ENCODE measurements at regions not wholly inside any gene's neighbourhood (a gene's known extent, or its start where the extent isn't known, plus 50 kb on each side); places are given as distances from the start of the nearest gene placed in this dataset.

DNA sequence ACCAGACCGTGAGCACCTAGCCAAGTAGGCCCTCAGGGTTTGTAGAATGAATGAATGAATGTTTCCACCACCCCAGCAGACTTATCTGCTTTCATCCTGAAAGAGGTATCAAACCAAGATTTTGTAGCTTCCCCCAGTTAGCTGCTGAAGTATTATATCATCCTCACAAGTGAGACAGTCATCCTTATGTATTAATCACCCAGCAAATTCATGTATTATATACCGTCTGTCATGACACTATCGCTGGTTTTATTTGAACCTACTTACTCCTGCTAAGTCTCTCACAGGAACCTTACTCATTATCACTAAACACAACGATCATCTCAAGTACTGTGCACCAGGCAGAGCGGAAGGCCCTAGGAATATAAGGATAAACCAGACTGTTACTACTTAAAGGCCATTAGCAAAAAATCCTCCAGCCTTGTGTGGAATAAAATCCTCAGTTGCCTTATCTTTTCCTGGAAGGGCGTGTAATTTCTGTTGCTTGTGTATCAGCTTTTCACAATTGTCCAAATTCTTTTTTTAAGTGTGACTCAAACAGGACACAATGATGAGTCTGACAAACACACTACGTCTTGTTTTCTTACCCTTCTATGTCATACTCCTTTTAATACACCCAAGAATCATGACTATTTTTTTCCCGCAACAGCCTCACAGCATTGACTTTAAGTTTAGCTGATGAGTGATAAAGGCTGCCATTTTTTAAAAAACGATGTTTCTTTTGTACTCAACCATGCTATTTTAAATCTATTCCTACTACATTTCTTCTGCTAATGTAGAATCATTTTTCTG lies 176.1 kb upstream of the KLF14 start:
- TF ChIP-seq, protein P1, sequence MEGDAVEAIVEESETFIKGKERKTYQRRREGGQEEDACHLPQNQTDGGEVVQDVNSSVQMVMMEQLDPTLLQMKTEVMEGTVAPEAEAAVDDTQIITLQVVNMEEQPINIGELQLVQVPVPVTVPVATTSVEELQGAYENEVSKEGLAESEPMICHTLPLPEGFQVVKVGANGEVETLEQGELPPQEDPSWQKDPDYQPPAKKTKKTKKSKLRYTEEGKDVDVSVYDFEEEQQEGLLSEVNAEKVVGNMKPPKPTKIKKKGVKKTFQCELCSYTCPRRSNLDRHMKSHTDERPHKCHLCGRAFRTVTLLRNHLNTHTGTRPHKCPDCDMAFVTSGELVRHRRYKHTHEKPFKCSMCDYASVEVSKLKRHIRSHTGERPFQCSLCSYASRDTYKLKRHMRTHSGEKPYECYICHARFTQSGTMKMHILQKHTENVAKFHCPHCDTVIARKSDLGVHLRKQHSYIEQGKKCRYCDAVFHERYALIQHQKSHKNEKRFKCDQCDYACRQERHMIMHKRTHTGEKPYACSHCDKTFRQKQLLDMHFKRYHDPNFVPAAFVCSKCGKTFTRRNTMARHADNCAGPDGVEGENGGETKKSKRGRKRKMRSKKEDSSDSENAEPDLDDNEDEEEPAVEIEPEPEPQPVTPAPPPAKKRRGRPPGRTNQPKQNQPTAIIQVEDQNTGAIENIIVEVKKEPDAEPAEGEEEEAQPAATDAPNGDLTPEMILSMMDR (IDR thresholded peaks at IDR 0.05), result no peak
- TF ChIP-seq POLR2A (IDR thresholded peaks at IDR 0.05), result no peak
